HG03108 (cell line): ENCODE measurements at regions not wholly inside any gene's neighbourhood (a gene's known extent, or its start where the extent isn't known, plus 50 kb on each side); places are given as distances from the start of the nearest gene placed in this dataset.
"Not testable (repeated sequence)": the region's sequence is repeated elsewhere in the genome, so short reads cannot be mapped to it uniquely, and the experiment has no call there.

Experiments
- ATAC-seq: cut with Tn5 transposase; IDR thresholded peaks from one replicate; pipeline ENCODE4 v1.9.1; 2021; ENCODE audit warnings: moderate library complexity; ENCODE audit not compliant: unreplicated experiment

DNA sequence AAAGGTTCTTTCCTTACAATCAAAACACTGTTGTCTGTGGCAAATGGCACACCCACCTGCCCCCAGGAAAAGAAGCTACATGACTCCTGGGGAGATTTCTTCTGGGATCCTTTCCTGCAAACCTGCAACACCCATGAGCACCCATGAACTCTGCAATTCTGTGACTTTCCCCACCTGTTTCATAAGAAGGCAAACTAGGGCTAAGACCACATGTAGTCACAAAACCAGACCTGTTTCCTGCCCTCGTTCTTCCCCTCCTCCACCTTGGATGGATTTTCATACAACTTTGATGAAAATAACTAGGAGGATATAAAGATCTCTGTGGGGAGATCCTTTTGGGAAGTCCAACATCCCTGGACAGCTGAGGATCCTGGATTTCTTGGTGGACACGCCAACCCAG, 1084.7 kb downstream of the BCL11B start:
- ATAC-seq: no peak

DNA sequence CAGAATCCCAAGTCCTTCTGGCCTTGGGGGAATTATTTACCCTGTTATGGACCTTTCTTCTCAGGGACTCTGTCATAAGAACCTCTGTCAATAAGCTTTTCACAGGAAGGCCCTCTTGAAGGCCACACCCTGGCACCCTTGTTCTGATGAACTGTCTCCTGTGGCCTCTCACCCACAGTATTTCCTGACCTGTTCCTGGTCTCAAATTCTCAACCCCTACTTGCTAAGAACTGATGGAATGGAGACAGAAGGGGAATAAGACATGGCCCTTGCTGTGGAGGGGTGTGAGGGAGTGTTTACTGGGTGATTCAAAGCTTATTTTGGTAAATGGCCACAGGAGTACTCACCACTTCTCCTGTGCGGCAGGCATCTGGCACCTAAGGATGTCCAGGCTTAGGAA, 1082.9 kb downstream of the BCL11B start:
- no peak for ATAC-seq

DNA sequence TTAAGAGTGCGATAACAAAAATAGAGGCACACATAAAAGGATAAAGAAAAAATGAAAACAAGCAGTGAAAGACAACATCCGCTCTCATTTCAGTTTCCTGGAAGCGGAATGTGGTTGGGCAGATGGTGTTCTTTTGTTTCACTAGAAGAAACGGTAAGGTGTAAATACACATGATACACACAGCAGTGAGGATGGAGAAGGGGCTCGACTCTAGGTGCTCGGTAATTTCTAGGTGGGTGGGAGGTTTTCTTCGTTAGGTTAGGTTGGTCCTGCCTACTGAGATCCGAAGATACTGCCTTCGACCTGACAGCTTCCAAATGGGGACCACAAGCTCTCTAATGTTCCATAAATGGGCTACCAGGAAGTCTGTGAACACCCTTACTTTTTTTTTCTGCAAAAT, 1082.5 kb downstream of the BCL11B start:
- no peak for ATAC-seq

GRCh38 chr14:98189944-98190343, 1082.1 kb downstream of the BCL11B start:
- no peak for ATAC-seq

DNA sequence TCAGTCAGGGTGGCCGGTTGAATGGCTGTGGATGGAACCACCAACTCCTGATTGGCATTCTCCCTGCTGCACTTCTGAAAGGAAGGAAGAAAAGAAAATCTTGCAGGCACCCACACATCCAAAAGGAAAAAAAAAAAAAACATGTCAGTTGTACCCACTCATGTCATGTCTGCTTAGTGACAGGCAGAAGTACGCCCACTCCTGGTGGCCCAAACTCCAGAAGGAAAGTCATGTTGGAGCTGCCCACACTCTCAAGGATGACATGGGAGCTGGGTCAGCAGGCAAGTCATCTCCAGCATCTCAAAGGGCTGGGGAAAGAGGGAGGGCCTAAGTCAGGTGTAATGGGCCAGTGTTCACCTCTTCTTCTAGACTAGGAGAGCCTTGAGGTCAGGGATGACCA, 1079.1 kb downstream of the BCL11B start:
- ATAC-seq: no peak

DNA sequence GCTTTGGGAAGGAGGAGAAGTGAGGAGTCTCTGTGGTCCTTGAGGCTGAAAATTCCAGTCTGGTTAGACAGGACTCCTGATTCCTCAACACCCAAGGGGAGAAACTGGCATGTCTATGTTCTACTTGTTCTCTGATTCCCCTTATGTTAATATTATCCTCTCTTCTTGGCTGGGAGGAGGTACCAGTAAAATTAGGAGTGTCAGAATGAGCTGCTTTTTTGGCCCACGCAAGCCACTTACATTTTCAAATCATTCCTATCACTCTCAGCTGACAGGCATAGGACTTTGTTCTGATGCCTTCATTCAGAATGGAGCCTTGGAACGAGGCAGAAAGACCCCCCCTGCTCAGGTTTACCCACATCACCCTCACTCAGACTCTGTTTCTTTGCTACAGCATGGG, 1077.2 kb downstream of the BCL11B start:
- no peak for ATAC-seq

DNA sequence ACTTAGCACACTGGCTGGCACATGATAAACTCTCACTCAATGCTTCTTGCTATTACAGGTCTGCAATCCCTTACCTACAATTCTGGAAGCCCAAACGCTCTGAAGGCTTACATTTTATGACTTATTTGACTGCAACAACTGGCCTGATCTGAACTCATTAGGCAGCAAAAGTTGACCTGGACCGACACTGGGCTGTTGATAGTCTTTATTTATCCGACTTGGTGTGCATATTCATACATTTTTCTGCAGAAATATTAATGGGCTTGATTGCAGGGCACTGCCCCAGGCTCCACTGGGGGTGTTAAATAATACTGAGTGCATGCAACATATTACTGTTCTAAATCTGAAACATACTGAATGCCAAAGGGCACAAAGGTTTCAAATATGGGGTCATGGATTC, 1076.7 kb downstream of the BCL11B start:
- ATAC-seq: no peak

- no peak for ATAC-seq
These were observed 1074.1 kb downstream of the BCL11B start for GRCh38 chr14:98197933-98198332.

DNA sequence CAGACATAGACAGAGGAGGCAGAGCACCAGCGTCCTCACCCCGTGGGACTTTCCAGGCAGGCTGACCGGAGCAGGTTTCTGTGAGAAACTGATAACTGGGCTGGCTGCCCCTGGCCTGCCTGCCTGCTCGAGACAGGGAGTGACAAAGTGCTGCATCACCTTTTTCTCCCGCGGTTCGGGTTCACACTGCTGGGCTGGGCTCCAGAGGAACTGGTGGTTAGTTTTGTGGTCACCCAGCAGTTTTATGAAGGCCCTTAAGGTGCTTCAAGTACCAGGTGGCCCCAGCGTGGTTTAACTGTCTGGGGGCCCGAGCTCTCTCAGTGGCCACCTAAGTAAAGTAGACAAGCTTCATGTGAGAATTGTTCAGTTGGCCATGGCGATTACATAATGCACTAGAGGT, 1073.6 kb downstream of the BCL11B start:
- ATAC-seq: no peak

GRCh38 chr14:98200601-98201000, 1071.4 kb downstream of the BCL11B start:
- no peak for ATAC-seq

GRCh38 chr14:98203421-98203820, 1068.6 kb downstream of the BCL11B start:
- no peak for ATAC-seq

GRCh38 chr14:98204139-98204538, 1067.9 kb downstream of the BCL11B start:
- ATAC-seq: no peak

DNA sequence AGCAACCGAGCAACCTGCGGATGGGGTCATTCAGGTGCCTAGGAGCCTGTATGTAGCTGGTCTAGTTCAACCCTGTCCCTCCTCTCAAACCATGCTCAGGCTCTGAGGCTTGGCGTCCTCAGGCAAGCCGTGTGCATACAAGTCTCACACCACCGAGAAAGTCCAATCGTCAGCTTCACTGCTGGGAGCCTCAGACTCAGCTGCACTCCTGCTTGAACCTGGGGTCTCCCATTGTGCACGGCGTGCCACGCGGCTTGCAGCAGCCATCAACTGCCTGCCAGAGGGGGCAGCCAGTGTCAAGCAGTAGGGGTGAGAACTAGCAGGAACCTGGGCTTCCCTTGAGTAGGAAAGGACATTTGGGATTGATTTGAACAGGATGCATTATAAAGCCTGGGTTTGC, 1064.6 kb downstream of the BCL11B start:
- ATAC-seq: no peak

DNA sequence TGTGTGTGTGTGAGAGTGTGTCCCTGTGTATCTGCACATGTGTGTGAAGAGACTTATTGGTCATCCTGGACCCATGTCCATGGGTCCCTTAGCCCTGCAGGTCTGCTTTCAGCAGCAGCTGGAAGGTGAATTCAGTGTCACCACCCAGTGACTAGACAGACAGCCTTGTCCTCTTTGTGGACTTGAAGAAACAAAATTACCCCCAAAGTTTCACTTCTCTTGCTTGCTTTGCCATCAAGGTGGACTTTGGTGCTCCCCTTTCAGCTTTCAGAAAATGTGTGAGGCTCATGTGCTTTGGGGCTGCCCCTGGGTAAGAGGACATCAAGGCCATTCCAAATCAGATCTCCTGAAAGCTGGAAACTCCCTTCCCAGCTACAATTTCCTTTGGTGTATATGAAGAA, 1063.8 kb downstream of the BCL11B start:
- ATAC-seq: no peak

DNA sequence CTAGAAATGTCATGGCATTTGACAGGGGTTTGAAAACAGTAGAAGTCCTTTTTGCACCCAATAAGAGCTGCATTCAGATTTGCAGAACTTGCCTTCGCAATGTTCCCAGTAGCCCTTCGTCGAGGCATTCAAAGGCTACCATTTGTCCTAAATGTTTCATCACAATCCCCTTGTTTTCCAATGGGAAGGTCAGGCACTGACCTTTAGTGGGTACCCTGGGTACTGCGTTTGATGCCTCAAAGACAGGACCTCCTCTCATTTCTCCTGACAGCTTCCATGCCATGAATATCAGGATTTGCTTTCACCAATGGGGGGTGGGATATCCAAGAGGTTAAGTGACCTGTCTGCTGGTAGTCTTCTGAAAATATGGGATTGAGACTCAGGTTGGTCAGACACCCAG, 1063.1 kb downstream of the BCL11B start:
- no peak for ATAC-seq

DNA sequence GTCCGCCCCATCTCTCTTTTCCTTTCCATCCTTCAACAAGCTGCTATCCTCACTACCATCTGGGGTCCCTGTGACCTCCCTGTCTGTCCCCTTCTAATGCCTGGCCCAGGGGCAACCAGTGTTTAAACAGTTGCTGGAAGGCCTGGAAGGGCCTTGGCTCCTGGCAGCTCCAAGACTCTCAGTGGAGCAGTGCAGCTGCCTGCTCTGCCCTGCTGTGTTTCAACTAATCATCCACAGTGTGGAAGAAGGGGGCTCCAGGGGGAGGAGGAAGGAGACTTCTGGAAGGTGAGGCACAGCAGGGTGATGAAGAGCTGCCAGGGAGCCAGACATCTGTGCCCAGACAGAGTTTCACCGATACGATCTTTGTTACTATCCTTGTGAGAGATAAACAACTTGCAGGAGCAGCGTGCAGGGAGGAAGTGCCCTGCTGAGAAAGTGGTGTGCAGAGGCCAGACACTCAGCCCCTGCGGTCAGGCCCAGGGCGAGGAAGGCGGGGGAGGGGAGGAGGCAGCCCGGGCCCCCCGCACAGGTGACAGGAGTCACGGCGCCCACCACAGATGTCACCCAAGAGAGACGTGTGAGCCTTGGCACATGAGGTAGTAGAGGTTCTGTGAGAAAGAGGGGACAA, 1061.8 kb downstream of the BCL11B start:
- ATAC-seq: no peak

DNA sequence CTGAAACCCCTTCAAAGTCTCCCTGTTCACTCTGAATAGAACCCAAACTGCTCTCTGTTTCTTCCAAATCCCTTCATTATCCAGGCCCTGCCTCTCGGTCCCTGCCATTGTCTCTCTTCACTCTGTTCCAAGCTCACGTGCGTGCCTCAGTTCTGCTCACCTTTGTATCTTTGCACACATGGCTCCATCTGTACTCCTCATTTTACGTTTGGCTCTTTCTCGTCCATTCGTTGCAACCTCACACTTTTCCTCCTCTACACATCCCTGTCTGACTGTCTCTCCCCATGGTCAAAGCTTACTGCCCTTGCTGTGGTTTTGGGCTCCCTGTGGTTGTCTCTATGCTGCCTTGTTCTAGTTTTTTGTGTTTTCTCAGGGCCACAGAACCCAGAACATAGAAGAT, 1054.5 kb downstream of the BCL11B start:
- ATAC-seq: no peak

DNA sequence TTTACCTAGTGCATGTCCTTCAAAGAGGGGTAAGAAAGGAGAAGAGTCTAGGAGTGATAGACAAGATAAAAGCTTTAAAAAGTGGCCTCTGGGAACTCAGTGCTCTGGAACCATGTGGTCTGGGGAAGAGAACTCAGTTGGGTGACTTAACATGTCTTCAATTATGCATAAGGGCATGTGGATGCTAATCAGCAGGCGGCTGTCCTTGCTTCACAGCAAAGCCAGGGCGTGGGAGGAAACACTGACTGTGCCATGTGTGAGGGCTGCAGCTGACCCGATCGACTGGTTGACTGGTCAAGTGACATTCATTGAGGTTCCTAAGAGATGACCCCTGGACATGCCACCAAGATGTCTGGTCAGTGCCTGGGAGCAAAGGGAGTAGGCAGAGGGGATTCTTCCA, 1053.8 kb downstream of the BCL11B start:
- no peak for ATAC-seq

DNA sequence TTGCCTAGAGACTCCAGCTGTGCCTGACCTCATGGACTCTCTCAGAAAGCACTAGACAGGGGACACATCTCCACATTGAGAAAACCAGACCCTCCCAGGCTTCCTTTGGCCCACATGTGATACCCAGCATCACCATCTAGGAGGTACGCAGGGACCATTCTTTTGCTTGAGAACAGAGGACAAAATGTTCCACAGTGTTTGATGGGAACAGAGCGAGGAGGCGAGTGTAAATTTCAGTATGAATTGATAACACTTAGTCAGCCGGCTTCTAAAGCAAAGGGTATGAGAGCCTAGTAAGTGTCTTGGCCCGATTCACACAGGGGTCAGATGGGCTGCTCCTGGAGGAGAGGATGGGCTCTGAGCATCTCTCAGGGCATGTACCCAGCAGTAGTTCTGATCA, 1052.4 kb downstream of the BCL11B start:
- no peak for ATAC-seq

GRCh38 chr14:98223106-98223505, 1048.9 kb downstream of the BCL11B start:
- no peak for ATAC-seq

DNA sequence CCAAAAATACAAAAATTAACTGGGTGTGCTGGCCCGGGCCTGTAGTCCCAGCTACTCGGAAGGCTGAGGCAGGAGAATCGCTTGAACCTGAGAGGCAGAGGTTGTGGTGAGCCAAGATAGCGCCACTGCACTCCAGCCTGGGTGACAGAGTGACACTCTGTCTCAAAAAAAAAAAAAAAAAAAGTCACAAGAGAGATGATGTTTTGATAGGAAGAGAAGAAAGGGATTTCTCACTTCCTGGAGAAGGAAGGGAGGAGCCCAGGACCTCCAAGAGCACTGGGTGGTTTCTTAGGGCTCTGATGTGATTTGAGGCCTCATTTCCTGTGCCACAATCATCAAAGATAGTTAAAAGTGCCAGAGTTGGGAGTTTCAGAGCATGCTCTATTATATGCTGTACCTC, 1048.3 kb downstream of the BCL11B start:
- ATAC-seq: not testable (repeated sequence)

- no peak for ATAC-seq
These were observed 1045.6 kb downstream of the BCL11B start for GRCh38 chr14:98226411-98226810.

- no peak for ATAC-seq
These were observed 1044.8 kb downstream of the BCL11B start for GRCh38 chr14:98227000-98227726.
